IMR-90 (cell line): ENCODE measurements at regions not wholly inside any gene's neighbourhood (a gene's known extent, or its start where the extent isn't known, plus 50 kb on each side); places are given as distances from the start of the nearest gene placed in this dataset.

Experiments
- ATAC-seq: fragments of 200-7000 bp; cut with Tn5 transposase; 2 replicates; pipeline ENCODE4 v1.9.1; 2020; ENCODE audit warnings: low read depth, mild to moderate bottlenecking, moderate library complexity
- BruUV-seq: library from RNA; stranded (reverse); fragments of 400-500 nt; replicated peaks from 2 replicates; lab custom pipeline; 2021; lab: Mats Ljungman, UMichigan
- CTCF ChIA-PET: fragments of 300-600 bp; formaldehyde crosslinking; extraction: SDS; loops from one replicate; lab custom pipeline; 2021; ENCODE audit warnings: antibody characterized with exemption; lab: Yijun Ruan, JAX
- POLR2A ChIA-PET: fragments of 300-600 bp; sonication (Branson Sonifier 250); formaldehyde crosslinking; loops from one replicate; lab custom pipeline; 2022; ENCODE audit warnings: antibody characterized with exemption; ENCODE audit not compliant: unreplicated experiment; lab: Charles Lee
- DNase-seq: peaks from one replicate; pipeline ENCODE4 v3.0.0; 2013
- H2AFZ ChIP-seq: replicated peaks from 2 replicates; pipeline ENCODE3; 2013; ENCODE audit warnings: low read length, mild to moderate bottlenecking; ENCODE audit not compliant: poor library complexity
- H2AK5ac ChIP-seq: 2 replicates; pipeline ENCODE4 v1.6.1; 2013; ENCODE audit warnings: low read depth, low read length, inconsistent platforms
- H2AK9ac ChIP-seq: replicated peaks from 2 replicates; pipeline ENCODE3; 2013; ENCODE audit warnings: mild to moderate bottlenecking, low read depth, low read length, moderate library complexity; ENCODE audit not compliant: poor library complexity
- H2BK120ac ChIP-seq: 2 replicates; pipeline ENCODE4 v1.6.1; 2013; ENCODE audit warnings: low read depth, low read length, inconsistent platforms
- H2BK15ac ChIP-seq: 3 replicates; pipeline ENCODE4 v1.6.1; 2013; ENCODE audit warnings: low read depth, low read length, inconsistent platforms
- H2BK20ac ChIP-seq: 2 replicates; pipeline ENCODE4 v1.6.1; 2013; ENCODE audit warnings: low read depth, mild to moderate bottlenecking, inconsistent platforms, low read length, moderate library complexity
- H2BK5ac ChIP-seq: 2 replicates; pipeline ENCODE4 v1.6.1; 2013; ENCODE audit warnings: mild to moderate bottlenecking, low read depth, low read length, inconsistent platforms; ENCODE audit not compliant: poor library complexity, severe bottlenecking
- H3K14ac ChIP-seq: replicated peaks from 2 replicates; pipeline ENCODE4 v1.6.1; 2013; ENCODE audit warnings: low read depth, low read length, inconsistent platforms
- H3K18ac ChIP-seq: 2 replicates; pipeline ENCODE4 v1.6.1; 2013; ENCODE audit warnings: low read depth, low read length, control low read depth
- H3K23ac ChIP-seq: 2 replicates; pipeline ENCODE4 v1.6.1; 2013; ENCODE audit warnings: low read depth, low read length, inconsistent platforms
- H3K27ac ChIP-seq: 2 replicates; pipeline ENCODE4 v1.5.1; 2013; ENCODE audit warnings: mild to moderate bottlenecking, control low read depth, low read length; ENCODE audit not compliant: insufficient read depth
- H3K27me3 ChIP-seq: 2 replicates; pipeline ENCODE4 v1.6.1; 2013; ENCODE audit warnings: low read length; ENCODE audit not compliant: control insufficient read depth, insufficient read depth
- H3K36me3 ChIP-seq: 2 replicates; pipeline ENCODE4 v1.6.1; 2013; ENCODE audit warnings: low read length, mixed read lengths; ENCODE audit not compliant: control insufficient read depth, insufficient read depth
- H3K4ac ChIP-seq: 2 replicates; pipeline ENCODE4 v1.6.1; 2013; ENCODE audit warnings: low read depth, low read length, inconsistent platforms
- H3K4me1 ChIP-seq: 2 replicates; pipeline ENCODE4 v1.6.1; 2013; ENCODE audit warnings: low read length, mixed read lengths; ENCODE audit not compliant: control insufficient read depth, insufficient read depth
- H3K4me2 ChIP-seq: 2 replicates; pipeline ENCODE4 v1.6.1; 2013; ENCODE audit warnings: low read depth, mild to moderate bottlenecking, control low read depth, low read length, moderate library complexity
- H3K4me3 ChIP-seq: 2 replicates; pipeline ENCODE4 v1.5.1; 2013; ENCODE audit warnings: low read depth, mild to moderate bottlenecking, control low read depth, low read length, moderate library complexity; ENCODE audit not compliant: insufficient read depth
- H3K56ac ChIP-seq: 2 replicates; pipeline ENCODE4 v1.6.1; 2013; ENCODE audit warnings: low read length, inconsistent platforms; ENCODE audit not compliant: insufficient read depth; ENCODE audit errors: extremely low read depth
- H3K79me1 ChIP-seq, 2 experiments: 2 replicates each; pipeline ENCODE4 v1.6.1; 2013; ENCODE audit warnings: low read length in 2 of 2, inconsistent platforms in 1 of 2, low read depth in 1 of 2
- H3K9ac ChIP-seq: 2 replicates; pipeline ENCODE4 v1.6.1; 2013; ENCODE audit warnings: low read depth, low read length, control low read depth
- H3K9me1 ChIP-seq: 2 replicates; pipeline ENCODE4 v1.6.1; 2013; ENCODE audit warnings: low read length, inconsistent platforms; ENCODE audit not compliant: insufficient read depth
- H3K9me3 ChIP-seq: 2 replicates; pipeline ENCODE4 v1.6.1; 2013; ENCODE audit warnings: low read length; ENCODE audit not compliant: control insufficient read depth, insufficient read depth
- H4K20me1 ChIP-seq: 2 replicates; pipeline ENCODE4 v1.6.1; 2013; ENCODE audit warnings: low read length, inconsistent platforms; ENCODE audit not compliant: insufficient read depth
- H4K5ac ChIP-seq: 2 replicates; pipeline ENCODE4 v1.6.1; 2013; ENCODE audit warnings: mild to moderate bottlenecking, low read depth, low read length, control low read depth
- H4K8ac ChIP-seq, 2 experiments: 2 replicates each; pipeline ENCODE4 v1.6.1; 2013; ENCODE audit warnings: low read depth in 2 of 2, low read length in 2 of 2, control low read depth in 1 of 2, inconsistent platforms in 1 of 2
- H4K91ac ChIP-seq: 2 replicates; pipeline ENCODE4 v1.6.1; 2013; ENCODE audit warnings: low read depth, low read length, inconsistent platforms; ENCODE audit not compliant: insufficient read depth
- MXI1 ChIP-seq: IDR thresholded peaks from 2 replicates; pipeline ENCODE4 v1.6.1; 2012; ENCODE audit warnings: low read depth, mild to moderate bottlenecking, low read length, moderate library complexity, borderline replicate concordance
- RAD21 ChIP-seq: IDR thresholded peaks from 2 replicates; pipeline ENCODE4 v1.6.1; 2012; ENCODE audit warnings: low read length, improper control_type of control experiment
- SMC3 ChIP-seq: fragments of 150-350 bp; IDR thresholded peaks from 2 replicates; pipeline ENCODE4 v1.6.1; 2016; ENCODE audit warnings: low read depth, mild to moderate bottlenecking, antibody characterized with exemption, low read length, moderate library complexity
- WGBS, 2 experiments: methylation state at CpG; one replicate each; pipeline versions ENCODE4 v1.1.5 to v1.1.7; 2013; ENCODE audit warnings: missing lambda C conversion rate in 2 of 2; ENCODE audit not compliant: insufficient read length in 1 of 2; ENCODE audit errors: extremely low coverage in 2 of 2; 5-methylcytosine and 5-hydroxymethylcytosine counted together
- dilution Hi-C: fragments of 300-500 bp; cut with HindIII; formaldehyde crosslinking; loops from one replicate; pipeline ENCODE4 v1.14.3; 2018; ENCODE audit warnings: low sequenced_read_pairs; ENCODE audit not compliant: unreplicated experiment
- in situ Hi-C: fragments of 300-500 bp; cut with MboI; formaldehyde crosslinking; loops from 3 replicates; pipeline ENCODE4 v1.14.3; 2019; ENCODE audit warnings: low sequenced_read_pairs, inconsistent platforms, mixed read lengths
- intact Hi-C: fragments of 100-400 bp; cut with micrococcal nuclease; formaldehyde crosslinking; loops from 2 replicates; pipeline ENCODE4 v1.10.0; 2022

DNA sequence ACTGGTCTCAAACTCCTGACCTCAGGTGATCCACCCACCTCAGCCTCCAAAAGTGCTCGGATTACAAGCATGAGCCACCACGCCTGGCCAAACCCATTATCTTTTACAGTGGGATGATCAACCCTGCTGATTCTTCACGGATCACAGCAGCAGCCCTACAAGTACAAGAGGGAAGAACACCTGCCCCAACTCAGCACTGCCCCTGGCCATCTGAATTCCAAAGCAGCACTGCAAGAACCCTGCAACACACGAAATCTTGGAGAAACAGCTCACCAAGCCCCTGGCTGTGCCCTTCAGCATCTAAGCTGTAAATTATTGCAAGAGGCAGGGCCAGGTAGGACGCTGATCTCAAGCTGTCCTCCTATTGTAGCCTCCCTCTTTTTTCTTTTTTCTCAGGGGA, 54.5 kb upstream of the MC3R start:
- no peak overlapping the region for H2BK15ac ChIP-seq
- H4K20me1 ChIP-seq, result no peaks in the 10 kb centered on the region
- no peak overlapping the region for H2AK9ac ChIP-seq
- no peak overlapping the region for H3K27ac ChIP-seq
- H3K79me1 ChIP-seq, result no peaks in the 10 kb centered on the region
- no peak overlapping the region for H2AFZ ChIP-seq
- H3K27me3 ChIP-seq, result no peaks in the 10 kb centered on the region
- no peak overlapping the region for H3K18ac ChIP-seq
- no peak overlapping the region for H4K91ac ChIP-seq
- no peak overlapping the region for H3K56ac ChIP-seq
- H2BK5ac ChIP-seq, result no peak overlapping the region
- peaks cover 13% of the 10 kb centered on the region for H3K9me3 ChIP-seq
- TF ChIP-seq RAD21 (no peak), MXI1 (no peak), SMC3 (no peak)
- no peak overlapping the region for H4K8ac ChIP-seq
- in situ Hi-C loops (no loop called here), intact Hi-C loops (no loop called here), dilution Hi-C loops (no loop called here)
- no peaks in the 10 kb centered on the region for H3K36me3 ChIP-seq
- no peak overlapping the region for H3K14ac ChIP-seq
- no peak overlapping the region for H2BK120ac ChIP-seq
- H3K4me2 ChIP-seq, result no peak overlapping the region
- no peak overlapping the region for H3K9ac ChIP-seq
- H3K4ac ChIP-seq, result no peak overlapping the region
- H3K23ac ChIP-seq, result no peak overlapping the region
- H4K5ac ChIP-seq, result no peak overlapping the region
- WGBS, 2 experiments, result 21% methylated on average over 4 of the region's 5 CpGs; no CpG with 5 or more reads in 1 of the 2 experiments
- ATAC-seq (no peak), DNase-seq (no peak)
- H3K4me1 ChIP-seq, result no peaks in the 10 kb centered on the region
- CTCF ChIA-PET, result no interaction called here
- no peak overlapping the region for H3K4me3 ChIP-seq
- no peak overlapping the region for H2BK20ac ChIP-seq
- no peaks in the 10 kb centered on the region for H3K9me1 ChIP-seq
- no peak overlapping the region for H2AK5ac ChIP-seq
- no TSS peak for BruUV-seq
- POLR2A ChIA-PET, result no interaction called here
